Stimulated activated CD4-positive, alpha-beta T cell treated with anti-CD3 and anti-CD28 coated beads, Interleukin-4, amount 100 ng/mL, for 24 hours (primary cell): ENCODE measurements at regions not wholly inside any gene's neighbourhood (a gene's known extent, or its start where the extent isn't known, plus 50 kb on each side); places are given as distances from the start of the nearest gene placed in this dataset.
A peak's percentile ranks its signal among the peaks of the same experiment; 100 is the strongest.
"Not testable (repeated sequence)": the region's sequence is repeated elsewhere in the genome, so short reads cannot be mapped to it uniquely, and the experiment has no call there.

Experiments
- DNase-seq: peaks from one replicate; pipeline ENCODE4 v3.0.0-alpha.2; 2020

DNA sequence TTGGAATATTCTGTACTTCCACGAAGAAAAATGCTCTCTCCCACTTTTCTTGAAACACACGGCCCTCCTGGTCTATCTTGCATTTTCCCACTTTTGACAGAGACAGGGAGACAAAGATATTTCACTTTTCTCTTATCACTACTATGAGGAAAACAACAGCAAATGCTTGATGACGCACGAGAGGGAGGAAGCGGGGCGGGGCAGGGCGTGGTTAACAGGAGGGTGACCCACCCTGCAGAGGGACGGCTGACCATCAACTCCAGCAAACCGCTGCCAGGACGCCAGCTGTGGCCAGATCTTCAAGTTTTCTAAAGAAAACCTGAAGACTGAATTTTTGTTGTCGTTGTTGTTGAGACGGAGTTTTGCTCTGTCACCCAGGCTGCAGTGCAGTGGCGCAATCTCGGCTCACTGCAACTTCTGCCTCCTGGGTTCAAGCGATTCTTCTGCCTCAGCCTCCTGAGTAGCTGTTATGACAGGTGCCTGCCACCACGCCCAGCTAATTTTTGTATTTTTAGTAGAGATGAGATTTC is 63.8 kb downstream of the NSUN5 start:
- DNase-seq = not testable (repeated sequence)

GRCh38 chr7:73234994-73235717 is 73.5 kb downstream of the NSUN5 start:
- DNase-seq = peak; percentile 91

- DNase-seq = not testable (repeated sequence)
These were observed 82.9 kb downstream of the NSUN5 start for GRCh38 chr7:73225745-73226144.

GRCh38 chr7:73221724-73222123 is 86.9 kb downstream of the NSUN5 start:
- DNase-seq = not testable (repeated sequence)

GRCh38 chr7:73220766-73221370 is 87.8 kb downstream of the NSUN5 start:
- DNase-seq = not testable (repeated sequence)

- DNase-seq = not testable (repeated sequence)
These were observed 88.3 kb downstream of the NSUN5 start for GRCh38 chr7:73220357-73220756.

GRCh38 chr7:73218802-73219201 is 89.8 kb downstream of the NSUN5 start:
- DNase-seq = not testable (repeated sequence)

DNA sequence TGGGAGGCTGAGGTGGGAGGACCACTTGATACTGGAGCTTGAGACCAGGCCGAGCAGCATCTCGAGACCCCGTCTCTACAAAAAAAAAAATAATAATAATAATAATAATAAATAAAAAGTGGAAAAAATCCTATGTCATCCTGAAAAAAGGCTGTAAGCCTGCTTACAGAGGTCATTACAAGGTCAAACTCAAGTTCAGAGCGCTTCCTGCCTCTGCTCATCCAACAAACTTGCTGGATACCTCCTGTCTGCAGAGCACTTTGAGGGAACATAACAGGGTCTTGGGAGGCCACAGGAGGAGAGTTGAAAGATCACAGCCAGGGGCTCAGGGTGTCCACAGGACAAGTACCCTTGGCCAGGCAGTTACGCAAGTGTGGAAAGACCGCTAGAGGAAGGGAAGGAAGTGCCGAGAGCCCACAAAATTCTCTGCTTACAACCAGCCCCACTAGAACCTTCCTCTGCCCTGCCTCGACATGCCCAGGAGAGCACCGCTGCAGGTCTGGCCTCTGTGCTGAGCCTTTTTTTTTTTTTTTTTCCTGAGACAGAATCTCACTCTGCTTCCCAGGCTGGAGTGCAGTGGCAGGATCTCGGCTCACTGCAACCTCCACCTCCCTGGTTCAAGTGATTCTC is 92.5 kb downstream of the NSUN5 start:
- not testable (repeated sequence) for DNase-seq

DNA sequence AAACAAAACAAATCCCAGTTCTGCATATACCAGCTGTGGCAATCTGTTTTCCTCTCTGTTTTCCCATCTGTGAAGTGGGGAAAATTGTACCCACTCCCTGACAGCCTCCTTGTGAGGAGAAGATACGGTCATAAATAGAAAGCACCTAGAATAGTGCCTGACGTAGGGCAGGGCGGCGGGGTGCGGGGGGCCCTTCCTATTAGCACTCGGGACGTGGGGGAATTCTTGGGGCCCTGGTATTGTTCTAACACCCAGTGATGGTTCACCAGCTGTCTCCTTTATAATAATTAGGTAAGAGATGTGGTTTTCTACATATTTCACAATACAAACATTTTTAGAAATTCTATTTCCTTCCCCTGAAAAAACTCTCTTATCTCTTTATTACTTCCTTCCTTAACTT is 93.4 kb downstream of the NSUN5 start:
- DNase-seq = not testable (repeated sequence)

GRCh38 chr7:73214471-73214870 is 94.2 kb downstream of the NSUN5 start:
- not testable (repeated sequence) for DNase-seq

- DNase-seq = not testable (repeated sequence)
These were observed 95.5 kb downstream of the NSUN5 start for GRCh38 chr7:73213076-73213475.

GRCh38 chr7:73205594-73205993 is 103.0 kb downstream of the NSUN5 start:
- DNase-seq = not testable (repeated sequence)

GRCh38 chr7:73204898-73205297 is 103.7 kb downstream of the NSUN5 start:
- DNase-seq = not testable (repeated sequence)

DNA sequence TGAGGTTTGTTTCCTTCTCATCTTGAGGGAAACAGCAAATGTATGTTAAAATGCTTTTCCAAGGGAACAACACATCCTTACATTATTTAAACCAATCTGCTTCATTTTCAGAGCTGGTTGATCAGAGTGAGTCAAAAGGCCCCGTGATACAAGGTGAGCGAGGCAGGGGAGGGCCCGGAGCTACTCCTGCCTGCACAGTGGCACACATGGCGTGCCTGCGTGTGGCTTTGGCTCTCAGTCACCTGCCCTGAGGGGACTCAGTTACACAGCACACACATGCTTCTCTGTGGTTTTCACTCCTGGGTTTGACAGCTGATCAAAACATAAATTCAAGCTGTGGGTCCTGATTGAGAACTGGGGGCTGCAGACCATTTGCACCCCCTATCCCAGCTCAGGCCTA is 105.3 kb downstream of the NSUN5 start:
- DNase-seq = not testable (repeated sequence)

DNA sequence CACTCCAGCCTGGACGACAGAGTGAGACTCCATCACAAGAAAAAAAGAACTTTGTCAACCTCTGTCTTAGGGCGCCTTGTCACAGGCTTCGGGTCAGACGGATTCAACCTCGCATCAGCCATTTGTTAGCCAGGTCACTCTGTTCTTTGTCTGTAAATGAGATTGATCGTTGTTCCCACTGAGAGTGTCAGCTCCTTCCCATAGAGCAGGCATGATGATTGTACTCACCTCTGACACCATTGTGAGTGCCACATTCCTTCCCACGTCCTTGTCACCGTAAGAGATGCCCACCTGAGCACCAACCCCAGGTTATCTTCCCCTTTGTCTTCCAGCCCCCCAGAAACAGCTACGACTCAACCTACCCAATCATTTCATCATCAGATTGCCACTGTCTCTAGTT is 107.4 kb downstream of the NSUN5 start:
- DNase-seq = not testable (repeated sequence)

DNA sequence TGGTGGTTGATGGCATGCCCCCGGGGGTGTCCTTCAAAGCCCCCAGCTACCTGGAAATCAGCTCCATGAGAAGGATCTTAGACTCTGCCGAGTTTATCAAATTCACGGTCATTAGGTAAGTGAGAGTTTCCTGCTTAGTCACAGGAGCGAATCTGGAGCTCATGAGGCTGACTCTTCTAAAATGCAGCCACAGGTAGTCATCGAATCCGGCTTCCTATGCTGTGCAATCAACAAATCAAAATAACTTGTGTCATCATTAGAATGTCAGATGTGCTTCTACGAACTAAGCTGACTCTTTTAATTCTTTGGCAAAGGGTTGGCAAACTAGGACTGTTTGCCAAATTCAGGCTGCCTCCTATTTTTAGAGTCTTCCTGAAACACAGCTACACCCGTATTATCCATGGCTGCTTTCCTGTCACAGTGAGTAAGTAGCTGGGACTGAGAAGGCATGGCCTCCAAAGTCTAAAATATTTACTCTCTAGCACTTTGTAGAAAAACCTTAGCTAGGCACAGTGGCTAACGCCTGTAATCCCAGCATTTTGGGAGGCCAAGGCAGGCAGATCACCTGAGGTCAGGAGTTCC is 108.0 kb downstream of the NSUN5 start:
- DNase-seq = not testable (repeated sequence)

GRCh38 chr7:73193991-73194390 is 108.2 kb upstream of the SPDYE9 start:
- DNase-seq = not testable (repeated sequence)

- not testable (repeated sequence) for DNase-seq
These were observed 104.8 kb upstream of the SPDYE9 start for GRCh38 chr7:73190483-73191155.

- DNase-seq = not testable (repeated sequence)
These were observed 102.4 kb upstream of the SPDYE9 start for GRCh38 chr7:73188287-73188686.

- not testable (repeated sequence) for DNase-seq
These were observed 100.9 kb upstream of the SPDYE9 start for GRCh38 chr7:73186589-73187309.

DNA sequence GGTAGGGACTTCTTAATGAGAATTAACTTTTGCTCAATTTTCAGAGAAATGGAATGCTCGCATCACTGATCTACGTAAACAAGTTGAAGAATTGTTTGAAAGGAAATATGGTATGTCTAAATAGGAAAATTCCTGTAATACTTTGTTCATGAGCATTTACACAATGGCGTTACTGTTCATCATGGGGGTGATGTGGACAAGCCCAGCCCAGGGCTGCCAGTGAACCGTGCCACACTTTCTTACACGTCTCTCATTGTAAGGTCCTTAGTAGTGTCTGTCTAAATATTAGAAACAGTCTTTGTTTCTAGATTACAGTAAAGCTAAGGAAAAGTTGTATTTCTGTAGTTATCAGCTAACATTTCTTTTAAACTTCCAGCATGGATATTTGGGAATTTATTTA is 91.0 kb upstream of the SPDYE9 start:
- not testable (repeated sequence) for DNase-seq

- not testable (repeated sequence) for DNase-seq
These were observed 89.5 kb upstream of the SPDYE9 start for GRCh38 chr7:73175322-73175721.
